ENCODE measurements at regions not wholly inside any gene's neighbourhood (a gene's known extent, or its start where the extent isn't known, plus 50 kb on each side); places are given as distances from the start of the nearest gene placed in this dataset.

GRCh38 chr20:11041396-11041795 is 367.6 kb upstream of the JAG1 start:
- TF ChIP-seq CREB1 (CRISPR knock-in tag; IDR thresholded peaks at IDR 0.05) (no peak), MAX (CRISPR knock-in tag; IDR thresholded peaks at IDR 0.05) (no peak), NFYB (CRISPR knock-in tag; conservative IDR thresholded peaks at IDR 0.05; ENCODE audit: low read depth) (no peak), HMGXB4 (CRISPR knock-in tag; IDR thresholded peaks at IDR 0.05) (no peak), JAZF1 (CRISPR knock-in tag; IDR thresholded peaks at IDR 0.05) (no peak), CBFB (CRISPR knock-in tag; IDR thresholded peaks at IDR 0.05; ENCODE audit: low read depth) (no peak), PREB (CRISPR knock-in tag; IDR thresholded peaks at IDR 0.05; ENCODE audit: borderline replicate concordance) (no peak)
- TF ChIP-seq, protein P1, sequence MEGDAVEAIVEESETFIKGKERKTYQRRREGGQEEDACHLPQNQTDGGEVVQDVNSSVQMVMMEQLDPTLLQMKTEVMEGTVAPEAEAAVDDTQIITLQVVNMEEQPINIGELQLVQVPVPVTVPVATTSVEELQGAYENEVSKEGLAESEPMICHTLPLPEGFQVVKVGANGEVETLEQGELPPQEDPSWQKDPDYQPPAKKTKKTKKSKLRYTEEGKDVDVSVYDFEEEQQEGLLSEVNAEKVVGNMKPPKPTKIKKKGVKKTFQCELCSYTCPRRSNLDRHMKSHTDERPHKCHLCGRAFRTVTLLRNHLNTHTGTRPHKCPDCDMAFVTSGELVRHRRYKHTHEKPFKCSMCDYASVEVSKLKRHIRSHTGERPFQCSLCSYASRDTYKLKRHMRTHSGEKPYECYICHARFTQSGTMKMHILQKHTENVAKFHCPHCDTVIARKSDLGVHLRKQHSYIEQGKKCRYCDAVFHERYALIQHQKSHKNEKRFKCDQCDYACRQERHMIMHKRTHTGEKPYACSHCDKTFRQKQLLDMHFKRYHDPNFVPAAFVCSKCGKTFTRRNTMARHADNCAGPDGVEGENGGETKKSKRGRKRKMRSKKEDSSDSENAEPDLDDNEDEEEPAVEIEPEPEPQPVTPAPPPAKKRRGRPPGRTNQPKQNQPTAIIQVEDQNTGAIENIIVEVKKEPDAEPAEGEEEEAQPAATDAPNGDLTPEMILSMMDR (IDR thresholded peaks at IDR 0.05), result no peak
- TF ChIP-seq, protein P2, sequence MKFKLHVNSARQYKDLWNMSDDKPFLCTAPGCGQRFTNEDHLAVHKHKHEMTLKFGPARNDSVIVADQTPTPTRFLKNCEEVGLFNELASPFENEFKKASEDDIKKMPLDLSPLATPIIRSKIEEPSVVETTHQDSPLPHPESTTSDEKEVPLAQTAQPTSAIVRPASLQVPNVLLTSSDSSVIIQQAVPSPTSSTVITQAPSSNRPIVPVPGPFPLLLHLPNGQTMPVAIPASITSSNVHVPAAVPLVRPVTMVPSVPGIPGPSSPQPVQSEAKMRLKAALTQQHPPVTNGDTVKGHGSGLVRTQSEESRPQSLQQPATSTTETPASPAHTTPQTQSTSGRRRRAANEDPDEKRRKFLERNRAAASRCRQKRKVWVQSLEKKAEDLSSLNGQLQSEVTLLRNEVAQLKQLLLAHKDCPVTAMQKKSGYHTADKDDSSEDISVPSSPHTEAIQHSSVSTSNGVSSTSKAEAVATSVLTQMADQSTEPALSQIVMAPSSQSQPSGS (CRISPR knock-in tag; IDR thresholded peaks at IDR 0.05; ENCODE audit: borderline replicate concordance, low read depth), result no peak
- TF ChIP-seq, protein P3, sequence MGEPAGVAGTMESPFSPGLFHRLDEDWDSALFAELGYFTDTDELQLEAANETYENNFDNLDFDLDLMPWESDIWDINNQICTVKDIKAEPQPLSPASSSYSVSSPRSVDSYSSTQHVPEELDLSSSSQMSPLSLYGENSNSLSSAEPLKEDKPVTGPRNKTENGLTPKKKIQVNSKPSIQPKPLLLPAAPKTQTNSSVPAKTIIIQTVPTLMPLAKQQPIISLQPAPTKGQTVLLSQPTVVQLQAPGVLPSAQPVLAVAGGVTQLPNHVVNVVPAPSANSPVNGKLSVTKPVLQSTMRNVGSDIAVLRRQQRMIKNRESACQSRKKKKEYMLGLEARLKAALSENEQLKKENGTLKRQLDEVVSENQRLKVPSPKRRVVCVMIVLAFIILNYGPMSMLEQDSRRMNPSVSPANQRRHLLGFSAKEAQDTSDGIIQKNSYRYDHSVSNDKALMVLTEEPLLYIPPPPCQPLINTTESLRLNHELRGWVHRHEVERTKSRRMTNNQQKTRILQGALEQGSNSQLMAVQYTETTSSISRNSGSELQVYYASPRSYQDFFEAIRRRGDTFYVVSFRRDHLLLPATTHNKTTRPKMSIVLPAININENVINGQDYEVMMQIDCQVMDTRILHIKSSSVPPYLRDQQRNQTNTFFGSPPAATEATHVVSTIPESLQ (CRISPR knock-in tag; IDR thresholded peaks at IDR 0.05), result no peak
- TF ChIP-seq, protein P4, sequence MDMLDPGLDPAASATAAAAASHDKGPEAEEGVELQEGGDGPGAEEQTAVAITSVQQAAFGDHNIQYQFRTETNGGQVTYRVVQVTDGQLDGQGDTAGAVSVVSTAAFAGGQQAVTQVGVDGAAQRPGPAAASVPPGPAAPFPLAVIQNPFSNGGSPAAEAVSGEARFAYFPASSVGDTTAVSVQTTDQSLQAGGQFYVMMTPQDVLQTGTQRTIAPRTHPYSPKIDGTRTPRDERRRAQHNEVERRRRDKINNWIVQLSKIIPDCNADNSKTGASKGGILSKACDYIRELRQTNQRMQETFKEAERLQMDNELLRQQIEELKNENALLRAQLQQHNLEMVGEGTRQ (CRISPR knock-in tag; IDR thresholded peaks at IDR 0.05), result no peak
